GM18508 (cell line): ENCODE measurements at regions not wholly inside any gene's neighbourhood (a gene's known extent, or its start where the extent isn't known, plus 50 kb on each side); places are given as distances from the start of the nearest gene placed in this dataset.

Source experiments
- ATAC-seq: cut with Tn5 transposase; IDR thresholded peaks from one replicate; pipeline ENCODE4 v1.9.1; 2021; ENCODE audit warnings: moderate number of reproducible peaks; ENCODE audit not compliant: insufficient read depth, unreplicated experiment

DNA sequence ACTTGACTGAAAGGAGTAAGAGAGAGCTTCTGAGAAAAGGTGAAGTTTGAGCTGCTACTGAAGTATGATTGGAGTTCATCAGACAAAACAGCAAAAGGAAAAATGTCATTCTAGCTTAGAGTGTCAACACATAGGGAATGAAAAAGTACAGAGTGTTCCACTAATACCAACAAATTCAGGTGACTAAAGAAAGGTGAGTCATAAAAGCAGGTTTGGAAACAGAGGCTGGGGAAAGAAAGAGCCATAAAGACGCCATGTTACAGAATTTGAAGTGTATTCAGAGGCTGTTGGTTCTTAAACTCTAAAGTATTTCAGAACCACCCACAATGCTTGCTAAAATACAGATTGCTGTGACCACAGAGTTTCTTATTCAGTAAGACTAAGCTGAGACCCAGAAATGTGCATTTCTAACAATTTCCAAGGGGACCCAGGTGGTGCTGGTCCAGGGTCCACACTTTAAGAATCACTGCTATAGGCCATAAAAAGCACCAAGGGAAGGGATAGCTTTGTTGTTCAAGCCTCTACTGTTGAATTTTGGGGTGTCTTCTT lies 143.1 kb downstream of the ELAPOR2 start:
- no peak for ATAC-seq

- ATAC-seq, result no peak
Observed at GRCh38 chr7:86914551-86914950, 144.9 kb downstream of the ELAPOR2 start.
